DOHH2 (cell line): ENCODE measurements at regions not wholly inside any gene's neighbourhood (a gene's known extent, or its start where the extent isn't known, plus 50 kb on each side); places are given as distances from the start of the nearest gene placed in this dataset.

ENCODE experiments used
- CTCF ChIP-seq: fragments of 200-600 bp; sonication (generic); IDR thresholded peaks from one replicate; pipeline ENCODE4 v1.5.1; 2014; ENCODE audit warnings: antibody characterized with exemption, mild to moderate bottlenecking, low read depth, low read length; ENCODE audit not compliant: poor library complexity, severe bottlenecking
- EZH2phosphoT487 ChIP-seq: fragments of 200-600 bp; sonication (generic); IDR thresholded peaks from 2 replicates; pipeline ENCODE4 v1.6.1; 2017; ENCODE audit warnings: borderline replicate concordance, mild to moderate bottlenecking, antibody characterized with exemption, low read length, moderate library complexity, mixed read lengths

DNA sequence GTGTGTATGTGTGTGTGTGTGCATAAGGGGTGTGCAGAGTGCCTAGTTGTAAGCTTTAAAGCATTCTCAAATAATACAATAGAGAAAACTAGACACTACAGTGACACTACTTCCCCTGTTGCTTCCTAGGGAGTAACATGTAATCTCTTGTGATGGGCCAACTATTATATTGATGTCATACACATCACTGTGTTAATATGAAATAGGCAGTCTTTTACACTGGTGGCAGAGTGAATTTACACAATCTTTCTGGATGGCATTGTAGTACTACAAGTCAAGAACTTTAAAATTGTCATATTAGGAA is 488.0 kb upstream of the ZEB2 start:
- TF ChIP-seq CTCF (no peak), EZH2phosphoT487 (no peak)
